HG03439 (cell line): ENCODE measurements at regions not wholly inside any gene's neighbourhood (a gene's known extent, or its start where the extent isn't known, plus 50 kb on each side); places are given as distances from the start of the nearest gene placed in this dataset.
"Not testable (repeated sequence)": the region's sequence is repeated elsewhere in the genome, so short reads cannot be mapped to it uniquely, and the experiment has no call there.

Experiments
- ATAC-seq: cut with Tn5 transposase; IDR thresholded peaks from one replicate; pipeline ENCODE4 v1.9.1; 2021; ENCODE audit warnings: mild to moderate bottlenecking, moderate library complexity; ENCODE audit not compliant: unreplicated experiment

DNA sequence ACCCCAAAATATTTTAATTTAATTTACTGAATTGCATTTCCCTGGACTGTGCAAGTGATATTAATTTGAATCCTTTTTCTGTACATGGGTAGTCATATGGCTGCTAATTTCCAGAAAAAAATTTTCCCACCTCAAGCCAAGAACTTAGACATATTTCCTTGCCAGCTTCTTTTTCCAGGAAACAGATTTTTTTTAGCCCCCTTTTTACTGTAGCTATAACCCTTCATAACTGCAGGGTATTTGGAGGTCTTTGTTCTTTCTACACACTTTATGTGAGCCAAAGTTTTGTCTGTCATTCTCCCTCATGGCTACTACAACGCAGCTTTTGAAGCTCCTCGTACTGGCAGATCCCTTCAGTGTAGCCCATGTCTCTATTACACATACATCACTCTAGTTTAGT lies 261.2 kb upstream of the PIK3R1 start:
- no peak for ATAC-seq

DNA sequence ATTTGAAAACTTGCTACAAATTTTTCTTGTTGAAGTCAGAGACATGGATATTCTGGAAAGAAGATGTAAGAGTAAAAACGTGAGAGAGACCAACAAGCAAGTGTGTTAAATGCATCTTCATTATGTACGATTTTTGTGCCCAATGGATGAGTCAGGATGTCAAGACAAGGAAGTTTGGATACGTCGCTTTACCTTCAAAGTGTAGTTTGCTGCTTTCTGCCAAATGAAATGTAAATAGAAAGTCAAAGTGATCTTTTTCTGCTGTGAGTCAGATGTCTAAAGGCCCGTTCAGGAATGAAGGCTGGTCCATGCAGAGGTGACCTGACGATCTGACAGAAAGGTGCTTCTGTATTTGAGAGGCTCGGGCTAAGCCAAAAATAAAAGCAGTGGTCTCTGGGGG lies 273.1 kb upstream of the PIK3R1 start:
- ATAC-seq, result no peak

DNA sequence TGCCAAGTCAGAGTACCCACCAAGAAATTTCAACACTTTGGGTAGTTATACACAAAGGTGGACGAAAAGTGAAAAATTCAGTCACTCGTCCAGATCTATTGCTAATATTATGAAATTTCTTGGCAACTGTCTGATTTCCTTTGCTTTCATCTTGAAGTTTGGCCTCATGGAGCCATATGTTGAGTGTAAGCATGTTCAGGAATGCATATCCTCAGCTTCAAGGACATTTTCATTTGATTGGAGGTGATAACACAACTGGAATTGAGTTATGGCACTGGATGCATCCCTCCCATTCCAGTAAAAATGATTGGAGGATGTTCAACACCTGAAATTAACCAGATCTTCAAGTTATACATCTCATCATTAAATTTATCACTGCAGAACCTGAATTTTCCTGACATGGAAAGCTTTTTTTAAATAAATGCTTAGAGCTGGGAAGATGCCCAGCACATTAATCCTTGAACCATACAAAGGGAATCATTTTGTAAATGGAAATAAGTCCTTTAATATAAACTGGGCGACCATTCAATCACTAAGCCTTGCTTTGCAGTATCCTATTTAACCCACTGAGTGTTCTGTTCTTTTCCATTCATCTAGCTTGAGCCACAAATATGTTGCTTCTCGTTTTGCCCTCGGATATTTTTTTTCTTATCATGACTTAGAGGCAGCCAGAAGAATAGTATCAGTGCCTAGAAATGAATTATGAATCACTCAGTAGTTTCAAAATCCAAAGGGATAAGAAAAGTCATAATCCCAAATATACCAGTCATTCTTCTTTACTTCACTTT lies 273.7 kb upstream of the PIK3R1 start:
- ATAC-seq, result no peak

DNA sequence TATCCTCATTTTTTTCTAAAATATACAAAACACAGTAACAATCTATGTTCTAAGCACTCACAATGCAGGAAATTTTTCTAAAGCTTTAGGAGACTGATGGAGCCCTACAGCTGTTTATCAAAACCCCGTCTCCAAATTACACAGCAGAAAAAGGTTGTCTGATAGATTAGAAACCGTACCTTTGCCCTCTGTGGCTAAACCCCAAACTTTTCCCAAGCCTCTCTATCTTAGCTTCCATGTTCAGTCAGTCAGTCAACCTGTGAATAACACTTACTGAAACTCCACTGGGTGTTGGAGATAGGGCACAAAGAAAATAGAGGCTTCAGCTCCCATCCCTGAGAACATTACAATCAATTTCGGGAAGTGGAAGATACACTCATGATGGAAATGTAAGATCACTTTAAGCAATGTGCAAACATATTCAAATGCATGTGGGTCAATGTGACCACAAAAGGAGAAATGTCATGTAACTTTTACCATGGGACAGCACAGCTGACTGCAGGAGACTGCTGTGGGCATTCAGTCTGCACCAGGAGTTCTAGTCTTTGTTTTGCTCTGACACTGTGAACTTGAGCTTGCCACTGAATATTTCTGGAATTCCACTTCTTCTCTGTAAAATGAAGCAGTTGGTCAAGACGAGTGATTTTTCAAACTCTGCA lies 279.5 kb upstream of the PIK3R1 start:
- ATAC-seq, result no peak

DNA sequence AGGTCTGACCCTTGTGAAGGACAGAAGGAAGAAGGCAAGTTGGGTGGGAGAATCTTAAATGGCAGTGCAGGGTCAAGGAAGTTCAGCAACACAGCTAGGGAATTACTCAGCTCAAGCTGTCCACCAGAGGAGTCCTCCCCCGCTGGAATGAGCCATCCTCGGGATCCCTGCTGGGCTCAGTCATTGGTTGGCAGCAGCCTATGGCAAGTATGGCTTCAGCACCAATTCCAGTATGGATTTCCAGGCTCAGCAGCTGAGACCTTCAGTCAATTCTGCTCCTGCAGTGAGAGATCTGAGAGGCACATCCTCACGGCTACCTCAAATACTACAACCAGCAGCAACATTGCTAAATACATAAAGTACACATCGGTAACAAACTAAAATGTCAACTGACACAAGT lies 280.6 kb upstream of the PIK3R1 start:
- no peak for ATAC-seq

DNA sequence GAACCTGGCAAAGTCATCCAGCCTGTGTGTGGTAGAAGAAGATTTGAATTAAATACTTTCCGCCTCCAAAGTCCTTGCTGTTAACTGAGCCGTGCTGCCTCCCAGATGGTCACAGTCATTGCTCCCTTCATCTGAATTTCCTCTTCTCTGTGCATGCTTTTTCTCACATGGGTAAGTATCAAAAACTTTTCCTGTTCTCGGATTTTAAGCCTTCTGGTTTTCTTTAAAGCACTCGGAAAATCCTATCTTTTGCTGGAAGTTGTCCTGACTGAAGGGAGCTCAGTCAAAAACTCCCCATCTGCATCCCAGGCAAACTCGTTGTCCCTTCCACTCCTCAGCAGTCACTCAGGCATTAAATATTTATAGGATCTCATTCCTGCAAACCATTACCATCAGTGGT lies 290.0 kb upstream of the PIK3R1 start:
- ATAC-seq, result no peak

DNA sequence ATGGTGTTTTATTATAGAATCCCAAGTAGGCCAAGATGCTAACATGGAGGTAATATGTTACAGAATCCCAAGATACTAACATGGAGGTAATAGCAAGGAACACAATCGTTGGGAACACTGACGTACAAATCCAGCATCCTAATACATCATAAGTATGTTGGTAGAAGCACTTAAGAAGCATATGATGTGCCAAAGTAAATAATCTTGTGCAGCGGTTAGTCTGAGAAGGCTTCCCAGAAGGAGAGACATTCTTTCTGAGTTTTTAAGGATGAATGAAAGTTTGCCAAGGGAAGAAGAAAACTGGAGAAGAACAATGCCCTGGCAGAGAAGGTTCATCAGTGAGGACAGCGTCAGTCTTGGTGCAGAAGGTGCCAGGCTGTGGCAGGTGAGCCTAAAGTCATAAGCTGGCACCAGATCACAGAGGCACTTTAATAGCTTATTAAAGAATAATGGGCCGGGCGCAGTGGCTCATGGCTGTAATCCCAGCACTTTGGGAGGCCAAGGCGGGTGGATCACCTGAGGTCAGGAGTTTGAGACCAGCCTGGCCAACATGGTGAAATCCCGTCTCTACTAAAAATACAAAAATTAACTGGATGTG lies 294.5 kb upstream of the PIK3R1 start:
- ATAC-seq, result no peak

DNA sequence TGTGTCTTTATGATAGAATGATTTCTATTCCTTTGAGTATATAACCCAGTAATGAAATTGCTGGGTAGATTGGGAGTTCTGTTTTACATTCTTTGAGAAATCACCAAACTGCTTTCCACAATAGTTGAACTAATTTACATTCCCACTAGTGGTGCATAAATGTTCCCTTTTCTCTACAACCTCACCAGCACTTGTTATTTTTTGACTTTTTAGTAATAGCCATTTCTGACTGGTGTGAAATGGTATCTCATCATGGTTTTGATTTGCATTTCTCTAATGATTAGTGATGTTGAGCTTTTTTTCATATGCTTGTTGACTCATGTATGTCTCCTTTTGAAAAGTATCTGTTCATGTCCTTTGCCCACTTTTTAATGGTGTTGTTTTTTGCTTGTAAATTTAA lies 296.0 kb upstream of the PIK3R1 start:
- not testable (repeated sequence) for ATAC-seq

DNA sequence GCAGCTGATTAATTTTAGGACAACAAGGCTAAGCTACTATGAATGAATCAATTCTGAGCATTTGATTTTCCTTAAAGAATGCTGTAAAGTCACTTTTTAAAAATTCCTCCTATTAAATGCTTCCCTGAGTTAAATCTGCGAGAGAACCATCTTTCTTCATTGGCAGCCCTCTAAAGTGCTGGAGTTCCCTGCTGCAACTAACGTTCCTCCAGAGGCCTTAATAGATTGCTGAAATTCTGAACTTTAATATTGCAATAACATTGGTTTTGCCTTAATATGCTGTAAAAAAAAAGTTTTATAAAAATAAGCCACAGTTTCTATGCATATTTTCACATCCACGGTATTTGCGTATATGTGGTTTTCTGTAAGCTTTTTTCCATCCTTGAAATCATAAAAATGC lies 298.0 kb upstream of the PIK3R1 start:
- no peak for ATAC-seq

DNA sequence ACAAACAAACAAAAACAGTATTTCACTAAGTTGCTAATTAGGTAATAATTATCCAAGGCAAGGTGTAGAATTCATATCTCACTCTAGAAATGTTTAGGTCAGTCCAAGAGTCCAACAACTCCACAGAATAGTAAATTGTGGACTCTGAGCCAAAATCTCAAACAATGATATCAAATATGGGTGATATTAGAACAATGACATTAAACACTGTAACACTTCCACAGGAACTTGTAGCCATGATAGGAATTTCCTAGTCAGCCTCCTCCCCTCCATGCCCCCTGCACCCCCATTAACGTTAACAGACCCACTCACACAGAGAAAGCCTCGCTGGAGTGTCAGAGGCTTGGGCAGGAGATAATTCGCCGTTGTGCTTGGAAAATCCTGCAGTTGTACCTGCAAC lies 305.0 kb upstream of the PIK3R1 start:
- no peak for ATAC-seq

DNA sequence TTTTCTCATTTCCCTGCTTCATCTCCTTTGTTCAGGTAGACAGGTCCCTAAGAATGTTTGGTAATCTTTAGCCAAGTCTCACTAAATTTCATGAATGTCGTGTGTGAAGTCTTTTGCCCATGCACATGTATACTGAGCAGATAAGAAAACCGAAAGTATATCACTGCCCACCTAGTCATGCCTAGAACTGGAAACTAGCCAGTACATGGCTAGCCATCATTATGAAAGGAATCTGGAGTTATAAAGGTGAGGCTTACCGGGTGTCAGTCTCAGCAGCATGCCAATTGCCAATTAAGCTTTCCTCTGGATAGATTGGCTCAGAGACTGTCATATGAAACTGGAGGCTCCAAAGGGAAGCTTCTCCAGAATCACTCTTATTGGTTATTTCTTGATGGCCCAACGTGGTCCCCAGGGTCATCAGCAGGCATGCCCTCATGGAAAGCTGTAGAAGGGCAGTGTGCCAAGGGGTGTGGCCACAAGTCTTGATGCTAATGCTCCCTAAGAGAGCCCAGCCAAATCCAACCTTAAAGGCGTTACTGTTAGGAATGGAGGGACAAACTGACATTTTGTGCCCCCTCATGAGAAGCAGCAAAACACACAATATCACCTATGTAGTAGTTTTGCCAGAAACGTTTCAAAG lies 307.3 kb upstream of the PIK3R1 start:
- ATAC-seq, result no peak

DNA sequence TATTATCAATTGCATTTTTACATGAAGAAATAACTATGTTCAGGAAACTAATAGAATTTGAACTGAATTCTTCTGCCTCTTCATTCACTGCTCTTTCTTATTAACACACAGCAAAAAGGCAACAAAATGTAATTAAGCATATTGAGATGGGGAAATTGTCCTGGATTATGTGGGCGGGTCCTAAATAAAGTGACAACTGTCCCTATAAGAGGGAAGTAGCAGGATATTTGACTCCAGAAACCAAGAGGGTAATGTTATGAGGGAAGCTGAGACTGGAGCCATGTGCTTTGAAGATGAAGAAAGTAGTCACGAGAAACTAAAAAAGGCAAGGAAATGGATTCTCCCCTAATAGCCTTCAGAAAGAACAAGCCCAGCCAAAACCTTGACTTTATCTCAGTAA lies 311.2 kb upstream of the PIK3R1 start:
- no peak for ATAC-seq

DNA sequence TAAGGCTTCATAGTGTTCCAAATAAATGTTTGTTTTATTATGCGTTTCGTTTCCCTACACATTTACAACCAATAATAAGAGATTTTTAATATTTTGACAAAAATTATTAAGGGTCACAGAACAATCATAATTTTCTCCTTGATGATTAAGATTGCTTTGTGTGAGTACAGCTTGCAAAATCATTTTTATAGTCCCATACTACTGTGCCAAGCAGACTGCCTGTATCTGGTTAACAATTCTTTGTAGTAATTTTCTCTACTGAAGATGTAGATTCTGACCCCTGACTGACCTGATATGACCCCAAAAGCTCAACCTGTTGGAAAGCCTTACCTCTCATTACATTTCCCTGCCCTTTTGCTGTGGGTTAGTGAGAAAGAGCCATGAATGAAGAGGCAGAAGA lies 311.9 kb upstream of the PIK3R1 start:
- no peak for ATAC-seq

DNA sequence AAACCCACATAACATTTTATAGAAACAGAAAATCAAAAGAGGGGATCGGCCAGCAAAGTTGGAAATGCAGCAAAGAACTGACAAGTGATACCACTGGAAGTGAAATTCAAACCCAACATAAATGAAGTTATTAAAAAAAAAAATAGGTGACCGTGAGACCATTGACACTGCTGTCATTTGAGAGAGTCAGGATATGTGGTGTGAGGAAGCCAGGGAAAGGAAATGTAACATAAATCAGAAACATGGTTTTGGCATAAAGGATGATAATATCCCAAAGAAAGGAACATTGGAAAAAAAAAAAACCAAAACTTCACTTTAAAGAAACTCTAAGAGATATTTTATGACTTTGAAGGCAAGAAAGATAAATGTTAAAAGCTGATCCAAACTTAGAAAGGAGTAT lies 312.4 kb upstream of the PIK3R1 start:
- ATAC-seq, result no peak

DNA sequence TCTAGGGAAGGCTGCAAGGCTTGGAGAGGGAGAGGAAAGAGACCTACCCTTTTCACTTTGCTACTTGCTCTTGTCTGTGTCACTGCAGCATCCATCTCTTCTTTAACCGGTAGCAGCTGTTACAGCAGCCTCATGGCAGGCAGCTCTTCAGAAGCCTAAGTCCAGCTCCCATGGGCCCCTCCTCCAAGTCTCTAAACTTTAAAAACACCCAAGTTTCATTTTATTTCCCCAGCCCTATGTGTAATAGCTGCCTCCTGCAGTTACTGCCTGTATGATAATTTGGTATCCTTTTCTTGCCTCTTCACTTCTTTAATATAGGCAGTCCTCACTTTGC lies 313.1 kb upstream of the PIK3R1 start:
- no peak for ATAC-seq

DNA sequence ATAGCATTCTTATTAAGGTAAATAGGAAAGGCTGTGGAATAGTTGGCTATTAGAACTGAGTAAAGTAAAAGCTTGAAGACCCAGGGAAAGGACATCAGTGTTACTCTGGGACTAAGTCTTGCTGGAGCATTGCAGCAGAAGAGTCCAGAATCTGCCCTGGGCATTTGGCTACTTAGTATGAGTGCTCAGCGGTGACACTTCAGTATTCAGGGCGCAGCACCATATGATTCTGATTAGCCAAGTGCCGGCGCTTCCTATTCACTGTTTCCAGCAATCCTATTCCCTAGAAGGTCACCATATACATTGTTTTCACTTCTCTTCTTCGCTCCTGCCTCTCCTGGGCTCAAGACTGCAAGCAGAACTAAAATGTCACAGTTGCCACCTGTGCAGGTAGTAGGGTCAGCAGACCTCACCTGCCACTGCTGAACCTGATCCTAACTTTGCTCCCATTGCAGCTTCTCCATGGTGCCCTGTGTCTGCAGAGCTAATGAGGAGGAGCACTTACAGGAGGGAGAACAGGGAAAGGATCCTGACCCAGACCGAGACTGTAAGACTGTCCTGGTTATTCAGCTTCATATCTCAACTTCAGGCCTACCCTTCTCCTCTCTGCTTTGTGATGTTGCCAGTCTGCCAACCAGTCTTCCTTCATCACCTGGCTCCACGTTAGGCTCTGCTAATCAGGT lies 313.6 kb upstream of the PIK3R1 start:
- ATAC-seq, result no peak

DNA sequence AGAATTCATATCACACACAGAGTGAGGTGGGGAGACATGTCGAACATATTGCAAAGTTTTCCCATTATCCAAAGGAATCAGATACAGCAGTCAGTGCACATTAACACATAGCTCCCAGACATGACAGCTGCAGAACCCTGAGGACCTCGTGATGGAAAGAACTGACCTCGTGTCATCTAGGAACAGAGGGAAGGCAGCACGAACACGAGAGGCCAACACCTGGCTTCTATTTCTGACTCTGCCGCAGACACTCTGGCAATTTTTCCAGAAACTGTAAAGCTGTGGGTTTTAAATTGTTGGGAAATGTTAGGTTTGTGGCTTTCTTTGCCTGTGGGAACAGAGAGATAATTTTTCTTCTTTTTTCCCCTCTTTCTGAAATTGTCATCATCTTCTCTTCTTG lies 315.0 kb upstream of the PIK3R1 start:
- ATAC-seq, result no peak

DNA sequence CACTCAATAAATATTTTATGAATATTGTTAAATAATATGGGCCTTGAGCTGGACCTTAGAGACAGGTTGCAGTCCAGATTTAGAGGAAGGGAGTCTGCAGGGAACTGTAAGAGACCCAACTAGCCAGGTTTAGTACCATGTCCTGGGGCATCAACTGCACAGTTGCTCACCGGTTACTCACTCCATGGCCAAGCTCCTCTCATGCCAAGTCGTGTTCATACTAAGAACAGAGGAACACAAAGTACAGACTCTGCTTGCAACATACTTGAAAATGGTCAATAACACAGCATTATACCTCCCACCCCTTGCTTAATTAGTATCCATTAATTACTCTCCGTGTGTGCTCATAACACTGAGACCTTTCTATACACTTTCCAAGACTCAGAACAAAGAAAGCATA lies 317.6 kb upstream of the PIK3R1 start:
- ATAC-seq, result no peak

DNA sequence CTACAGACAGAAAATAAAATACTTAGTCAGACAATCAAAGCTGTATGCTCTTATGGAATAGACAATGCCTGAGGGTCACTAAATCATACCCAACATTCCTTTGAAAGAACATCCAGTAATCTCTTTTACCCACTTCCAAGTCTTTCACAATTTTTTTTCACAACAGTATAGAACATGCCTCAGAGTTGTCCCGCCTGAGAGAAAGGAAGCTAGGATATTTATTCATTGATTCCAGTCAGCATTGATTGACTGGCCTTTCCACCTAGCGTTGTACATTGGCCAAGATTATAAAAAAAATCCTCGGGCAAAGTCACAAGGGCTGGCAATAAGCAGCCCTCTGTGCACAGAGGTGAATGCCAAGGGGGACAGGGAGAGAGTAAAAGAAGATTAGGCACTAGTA lies 318.1 kb upstream of the PIK3R1 start:
- ATAC-seq, result no peak

DNA sequence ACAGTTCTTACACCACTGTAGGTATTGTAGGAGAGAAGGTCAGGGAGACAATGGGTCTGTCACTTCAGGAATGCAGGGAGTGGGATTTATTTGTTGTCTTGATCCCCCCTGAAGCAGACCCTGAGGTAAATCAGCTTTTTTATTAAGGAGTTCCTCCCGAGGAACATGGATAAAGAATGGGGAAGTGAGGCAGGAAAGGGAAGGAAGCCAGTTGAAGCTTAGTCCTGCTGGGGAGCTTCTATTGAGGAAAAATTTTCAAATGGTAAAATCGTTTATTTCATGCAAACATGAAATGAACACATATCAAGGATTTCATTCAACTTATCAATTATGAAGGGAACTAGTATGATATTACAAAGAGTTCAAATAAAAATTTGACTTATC lies 318.6 kb upstream of the PIK3R1 start:
- no peak for ATAC-seq

DNA sequence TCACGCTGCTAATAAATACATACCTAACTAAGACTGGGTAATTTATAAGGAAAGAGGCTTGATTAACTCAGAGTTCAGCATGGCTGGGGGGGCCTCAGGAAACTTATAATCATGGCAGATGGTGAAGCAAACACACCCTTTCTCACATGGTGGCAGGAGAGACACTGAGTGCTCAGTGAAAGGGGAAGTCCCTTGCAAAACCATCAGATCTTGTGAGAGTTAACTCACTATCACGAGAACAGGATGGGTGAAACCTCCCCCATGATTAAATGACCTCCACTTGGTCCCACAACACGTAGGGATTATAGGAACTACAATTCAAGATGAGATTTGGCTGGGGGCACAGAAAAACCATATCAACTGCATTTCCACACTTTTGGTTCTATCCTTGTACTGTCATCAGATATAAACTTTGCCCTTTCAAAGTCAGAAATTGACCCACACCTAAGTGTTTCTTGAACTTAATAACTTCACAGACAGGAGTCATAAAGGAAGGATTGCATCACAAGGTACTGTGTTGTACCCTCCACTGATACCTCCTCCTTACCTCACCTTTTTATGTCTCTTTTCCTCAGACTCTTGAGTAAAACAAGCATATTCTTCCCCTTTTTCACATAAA lies 319.1 kb upstream of the PIK3R1 start:
- ATAC-seq, result no peak
